SH-SY5Y (cell line): ENCODE measurements at regions not wholly inside any gene's neighbourhood (a gene's known extent, or its start where the extent isn't known, plus 50 kb on each side); places are given as distances from the start of the nearest gene placed in this dataset.

Experiments used
- GATA2 ChIP-seq: IDR thresholded peaks from 2 replicates; pipeline ENCODE4 v1.6.1; 2011; ENCODE audit warnings: mild to moderate bottlenecking, low read depth, low read length
- GATA3 ChIP-seq: IDR thresholded peaks from 2 replicates; pipeline ENCODE4 v1.6.1; 2011; ENCODE audit warnings: low read depth, mild to moderate bottlenecking, low read length, moderate library complexity

DNA sequence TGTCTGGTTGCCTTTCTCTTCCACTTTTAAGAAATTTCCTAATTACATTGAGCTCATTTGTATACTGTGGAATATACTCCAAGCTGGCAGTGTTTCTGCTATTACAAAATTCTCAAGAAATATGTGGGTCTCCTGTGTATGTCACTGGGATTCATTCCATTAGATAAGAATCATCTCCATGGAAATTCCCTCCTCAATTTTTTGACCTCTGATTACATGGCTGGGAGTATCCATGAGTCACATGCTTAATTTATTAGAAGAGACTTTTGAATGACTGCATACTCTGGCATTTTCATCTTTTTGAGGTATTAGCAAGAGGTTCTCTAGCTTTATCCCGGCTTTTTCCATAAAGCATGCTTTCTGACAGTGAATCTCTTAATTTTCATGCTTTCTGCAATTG is 665.5 kb upstream of the CNTNAP5 start:
- TF ChIP-seq GATA3 (no peak), GATA2 (no peak)
